ENCODE measurements at regions not wholly inside any gene's neighbourhood (a gene's known extent, or its start where the extent isn't known, plus 50 kb on each side); places are given as distances from the start of the nearest gene placed in this dataset.

GRCh38 chr3:72231439-72232196 lies 446.7 kb upstream of the PROK2 start:
- no peak overlapping the region for H3K9ac ChIP-seq (ENCODE audit: low read length)
- H3K79me2 ChIP-seq (ENCODE audit: insufficient read depth, low read length): no peaks in the 10 kb centered on the region
- Mint-ChIP-seq H3K9me3 (ENCODE audit: unreplicated experiment) (peaks cover 12% of the 10 kb centered on the region), H3K36me3 (ENCODE audit: low read depth, unreplicated experiment) (peaks cover 8% of the 10 kb centered on the region), H3K27ac (ENCODE audit: unreplicated experiment) (no peak overlapping the region), H3K4me3 (ENCODE audit: unreplicated experiment) (no peak overlapping the region), H3K27me3 (ENCODE audit: low read depth, unreplicated experiment) (peaks cover 46% of the 10 kb centered on the region), H3K4me1 (ENCODE audit: low read depth, unreplicated experiment) (peaks cover 8% of the 10 kb centered on the region)
- no peak overlapping the region for H2AFZ ChIP-seq (ENCODE audit: low read depth, low read length)
- no peaks in the 10 kb centered on the region for H4K20me1 ChIP-seq (ENCODE audit: insufficient read depth, low read length)
- no peak overlapping the region for H3K4me3 ChIP-seq (ENCODE audit: insufficient read depth, low read depth, low read length)
- TF ChIP-seq EZH2 (IDR thresholded peaks at IDR 0.05; ENCODE audit: insufficient read depth, low read length) (no peak), CTCF (IDR thresholded peaks at IDR 0.05; ENCODE audit: insufficient read depth, low read depth, low read length) (no peak)
- peaks cover 4% of the 10 kb centered on the region for H3K4me1 ChIP-seq (ENCODE audit: insufficient read depth, low read length)
- no peaks in the 10 kb centered on the region for H3K36me3 ChIP-seq (ENCODE audit: insufficient read depth, low read length)
- no peak overlapping the region for H3K27ac ChIP-seq (ENCODE audit: low read depth, low read length)
- H3K27me3 ChIP-seq (ENCODE audit: insufficient read depth, low read length): peaks cover 24% of the 10 kb centered on the region
- DNase-seq (ENCODE audit: low read depth) (no peak), FAIRE-seq (no peak)
- no peak overlapping the region for H3K4me2 ChIP-seq (ENCODE audit: low read length)
- no peaks in the 10 kb centered on the region for H3K9me3 ChIP-seq (ENCODE audit: insufficient read depth, low read depth, low read length)

- Mint-ChIP-seq H3K4me1 (ENCODE audit: low read depth, unreplicated experiment) (peaks cover 8% of the 10 kb centered on the region), H3K27ac (ENCODE audit: unreplicated experiment) (no peak overlapping the region), H3K4me3 (ENCODE audit: unreplicated experiment) (no peak overlapping the region), H3K36me3 (ENCODE audit: low read depth, unreplicated experiment) (peaks cover 8% of the 10 kb centered on the region), H3K27me3 (ENCODE audit: low read depth, unreplicated experiment) (peaks cover 42% of the 10 kb centered on the region), H3K9me3 (ENCODE audit: unreplicated experiment) (peaks cover 12% of the 10 kb centered on the region)
- DNase-seq (ENCODE audit: low read depth) (no peak), FAIRE-seq (no peak)
- Histone ChIP-seq H4K20me1 (ENCODE audit: insufficient read depth, low read length) (no peaks in the 10 kb centered on the region), H3K9ac (ENCODE audit: low read length) (no peak overlapping the region), H3K4me1 (ENCODE audit: insufficient read depth, low read length) (peaks cover 4% of the 10 kb centered on the region), H3K79me2 (ENCODE audit: insufficient read depth, low read length) (no peaks in the 10 kb centered on the region), H3K36me3 (ENCODE audit: insufficient read depth, low read length) (no peaks in the 10 kb centered on the region), H3K27me3 (ENCODE audit: insufficient read depth, low read length) (peaks cover 26% of the 10 kb centered on the region), H3K4me2 (ENCODE audit: low read length) (no peak overlapping the region), H3K9me3 (ENCODE audit: insufficient read depth, low read depth, low read length) (no peaks in the 10 kb centered on the region), H2AFZ (ENCODE audit: low read depth, low read length) (no peak overlapping the region), H3K27ac (ENCODE audit: low read depth, low read length) (no peak overlapping the region), H3K4me3 (ENCODE audit: insufficient read depth, low read depth, low read length) (no peak overlapping the region)
- no peak for TF ChIP-seq CTCF (IDR thresholded peaks at IDR 0.05; ENCODE audit: insufficient read depth, low read depth, low read length)
- no peak for TF ChIP-seq EZH2 (IDR thresholded peaks at IDR 0.05; ENCODE audit: insufficient read depth, low read length)
Observed at GRCh38 chr3:72230774-72231379, 445.9 kb upstream of the PROK2 start.

GRCh38 chr3:72229952-72230351 lies 445.0 kb upstream of the PROK2 start:
- Histone ChIP-seq H4K20me1 (ENCODE audit: insufficient read depth, low read length) (no peaks in the 10 kb centered on the region), H3K4me3 (ENCODE audit: insufficient read depth, low read depth, low read length) (no peak overlapping the region), H3K79me2 (ENCODE audit: insufficient read depth, low read length) (no peaks in the 10 kb centered on the region), H3K27me3 (ENCODE audit: insufficient read depth, low read length) (peaks cover 26% of the 10 kb centered on the region), H3K27ac (ENCODE audit: low read depth, low read length) (no peak overlapping the region), H2AFZ (ENCODE audit: low read depth, low read length) (no peak overlapping the region), H3K36me3 (ENCODE audit: insufficient read depth, low read length) (no peaks in the 10 kb centered on the region), H3K9me3 (ENCODE audit: insufficient read depth, low read depth, low read length) (peaks cover 2% of the 10 kb centered on the region), H3K9ac (ENCODE audit: low read length) (no peak overlapping the region), H3K4me1 (ENCODE audit: insufficient read depth, low read length) (peaks cover 4% of the 10 kb centered on the region), H3K4me2 (ENCODE audit: low read length) (no peak overlapping the region)
- Mint-ChIP-seq H3K4me3 (ENCODE audit: unreplicated experiment) (no peak overlapping the region), H3K9me3 (ENCODE audit: unreplicated experiment) (peaks cover 21% of the 10 kb centered on the region), H3K36me3 (ENCODE audit: low read depth, unreplicated experiment) (peaks cover 8% of the 10 kb centered on the region), H3K4me1 (ENCODE audit: low read depth, unreplicated experiment) (peaks cover 8% of the 10 kb centered on the region), H3K27ac (ENCODE audit: unreplicated experiment) (no peak overlapping the region), H3K27me3 (ENCODE audit: low read depth, unreplicated experiment) (peaks cover 41% of the 10 kb centered on the region)
- no peak for TF ChIP-seq EZH2 (IDR thresholded peaks at IDR 0.05; ENCODE audit: insufficient read depth, low read length)
- no peak for TF ChIP-seq CTCF (IDR thresholded peaks at IDR 0.05; ENCODE audit: insufficient read depth, low read depth, low read length)
- FAIRE-seq (no peak), DNase-seq (ENCODE audit: low read depth) (no peak)

Measured in astrocyte (in vitro differentiated cells and primary cell).